ENCODE measurements at regions not wholly inside any gene's neighbourhood (a gene's known extent, or its start where the extent isn't known, plus 50 kb on each side); places are given as distances from the start of the nearest gene placed in this dataset.

- DNase-seq = no peak
- no peak for TF ChIP-seq CTCF (IDR thresholded peaks at IDR 0.05)
- intact Hi-C loops (cut with DNase I; ENCODE audit: low total_unique reads) = no loop called here
- Histone ChIP-seq H3K36me3 (no peaks in the 10 kb centered on the region), H3K4me1 (peaks cover 0 to 8% (median 3%) of the 10 kb centered on the region in 4 donors), H3K9me3 (no peaks in the 10 kb centered on the region), H3K27ac (no peak overlapping the region), H3K27me3 (peaks cover 0 to 6% of the 10 kb centered on the region in 2 donors), H3K4me3 (no peak overlapping the region)
These were observed 87.4 kb upstream of the FZD10 start for GRCh38 chr12:130074661-130075406.

- intact Hi-C loops (cut with DNase I; ENCODE audit: low total_unique reads) = no loop called here
- no peak for DNase-seq
- H3K4me1 ChIP-seq = peaks cover 0 to 3% (median 0%) of the 10 kb centered on the region in 4 donors
- no peaks in the 10 kb centered on the region for H3K36me3 ChIP-seq
- no peak overlapping the region for H3K27ac ChIP-seq
- no peaks in the 10 kb centered on the region for H3K9me3 ChIP-seq
- H3K27me3 ChIP-seq = peaks cover 0 to 6% of the 10 kb centered on the region in 2 donors
- no peak overlapping the region for H3K4me3 ChIP-seq
- no peak for TF ChIP-seq CTCF (IDR thresholded peaks at IDR 0.05)
These were observed 86.7 kb upstream of the FZD10 start for GRCh38 chr12:130075497-130076076.

- Histone ChIP-seq H3K9me3 (no peaks in the 10 kb centered on the region), H3K4me3 (no peak overlapping the region), H3K4me1 (no peaks in the 10 kb centered on the region), H3K36me3 (no peaks in the 10 kb centered on the region), H3K27me3 (peaks cover 0 to 6% of the 10 kb centered on the region in 2 donors), H3K27ac (no peak overlapping the region)
- DNase-seq = no peak
- no peak for TF ChIP-seq CTCF (IDR thresholded peaks at IDR 0.05)
- intact Hi-C loops (cut with DNase I; ENCODE audit: low total_unique reads) = no loop called here
These were observed 86.1 kb upstream of the FZD10 start for GRCh38 chr12:130076126-130076525.

- Histone ChIP-seq H3K4me1 (no peaks in the 10 kb centered on the region), H3K9me3 (no peaks in the 10 kb centered on the region), H3K4me3 (no peak overlapping the region), H3K27ac (no peak overlapping the region), H3K36me3 (no peaks in the 10 kb centered on the region), H3K27me3 (peaks cover 0 to 6% of the 10 kb centered on the region in 2 donors)
- TF ChIP-seq CTCF (IDR thresholded peaks at IDR 0.05) = no peak
- no peak for DNase-seq
- intact Hi-C loops (cut with DNase I; ENCODE audit: low total_unique reads) = no loop called here
These were observed 85.5 kb upstream of the FZD10 start for GRCh38 chr12:130076752-130077151.

DNA sequence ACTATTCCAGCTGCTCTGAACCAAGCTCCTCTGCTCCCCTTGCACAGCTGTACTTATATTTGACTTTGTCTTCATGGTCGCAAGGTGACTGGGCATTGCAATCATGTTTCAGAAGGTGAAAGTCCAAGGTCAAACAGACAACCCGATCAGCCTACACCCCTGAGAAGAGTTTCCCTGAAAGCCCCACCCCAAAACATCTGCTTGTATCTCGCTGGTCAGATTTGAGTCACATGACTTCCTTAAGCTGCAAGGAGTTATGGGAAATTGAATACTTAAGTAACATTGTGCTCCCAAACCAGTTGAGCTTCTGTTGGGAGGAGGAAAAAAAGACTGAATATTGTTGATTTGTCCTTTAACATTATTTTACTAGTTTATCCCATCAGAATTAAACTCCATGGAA lies 83.4 kb upstream of the FZD10 start:
- Histone ChIP-seq H3K27ac (no peak overlapping the region), H3K27me3 (peaks cover 0 to 8% of the 10 kb centered on the region in 2 donors), H3K4me3 (no peak overlapping the region), H3K36me3 (no peaks in the 10 kb centered on the region), H3K9me3 (no peaks in the 10 kb centered on the region), H3K4me1 (no peaks in the 10 kb centered on the region)
- intact Hi-C loops (cut with DNase I; ENCODE audit: low total_unique reads) = no loop called here
- DNase-seq = no peak
- TF ChIP-seq CTCF (IDR thresholded peaks at IDR 0.05) = no peak

Measured in tibial artery (tissue), 4 donors.